ENCODE measurements at regions not wholly inside any gene's neighbourhood (a gene's known extent, or its start where the extent isn't known, plus 50 kb on each side); places are given as distances from the start of the nearest gene placed in this dataset.

DNA sequence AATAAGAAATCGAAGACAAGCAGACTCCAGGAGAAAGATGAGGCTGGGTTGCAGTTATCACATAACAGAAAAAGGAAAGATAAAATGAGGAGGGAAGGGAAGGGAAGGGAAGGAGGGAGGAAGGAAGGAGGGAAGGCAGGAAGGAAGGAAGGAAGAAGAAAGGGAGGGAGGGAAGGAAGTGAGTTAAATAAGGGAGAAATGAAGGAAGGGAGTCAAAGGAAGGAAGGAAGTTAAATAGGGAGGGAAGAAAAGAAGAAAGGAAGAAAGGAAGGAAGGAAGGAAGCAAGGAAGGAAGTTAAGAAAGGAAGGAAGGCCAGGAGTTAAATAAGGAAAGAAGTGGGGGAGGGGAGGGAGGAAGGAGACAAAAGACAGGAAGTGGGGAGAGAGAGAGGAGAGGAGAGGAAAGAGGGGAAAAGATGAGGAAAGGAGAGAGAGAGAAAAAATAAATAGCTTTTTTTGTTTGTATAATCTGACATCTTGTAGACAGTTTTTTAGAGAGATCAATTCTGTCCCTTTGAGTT lies 679.6 kb downstream of the HS3ST4 start:
- no peak for TF ChIP-seq CTCF (IDR thresholded peaks at IDR 0.05; ENCODE audit: unreplicated experiment)
- H3K27me3 Mint-ChIP-seq (ENCODE audit: unreplicated experiment): no peaks in the 10 kb centered on the region
- no peak for DNase-seq (ENCODE audit: low spot score)
- H3K4me1 Mint-ChIP-seq (ENCODE audit: unreplicated experiment): no peaks in the 10 kb centered on the region
- peaks cover 3% of the 10 kb centered on the region for H3K9me3 Mint-ChIP-seq (ENCODE audit: unreplicated experiment)
- no peak overlapping the region for H3K4me3 Mint-ChIP-seq (ENCODE audit: unreplicated experiment)
- H3K36me3 Mint-ChIP-seq (ENCODE audit: low read depth, unreplicated experiment): no peaks in the 10 kb centered on the region
- no peak overlapping the region for H3K27ac Mint-ChIP-seq (ENCODE audit: unreplicated experiment)

DNA sequence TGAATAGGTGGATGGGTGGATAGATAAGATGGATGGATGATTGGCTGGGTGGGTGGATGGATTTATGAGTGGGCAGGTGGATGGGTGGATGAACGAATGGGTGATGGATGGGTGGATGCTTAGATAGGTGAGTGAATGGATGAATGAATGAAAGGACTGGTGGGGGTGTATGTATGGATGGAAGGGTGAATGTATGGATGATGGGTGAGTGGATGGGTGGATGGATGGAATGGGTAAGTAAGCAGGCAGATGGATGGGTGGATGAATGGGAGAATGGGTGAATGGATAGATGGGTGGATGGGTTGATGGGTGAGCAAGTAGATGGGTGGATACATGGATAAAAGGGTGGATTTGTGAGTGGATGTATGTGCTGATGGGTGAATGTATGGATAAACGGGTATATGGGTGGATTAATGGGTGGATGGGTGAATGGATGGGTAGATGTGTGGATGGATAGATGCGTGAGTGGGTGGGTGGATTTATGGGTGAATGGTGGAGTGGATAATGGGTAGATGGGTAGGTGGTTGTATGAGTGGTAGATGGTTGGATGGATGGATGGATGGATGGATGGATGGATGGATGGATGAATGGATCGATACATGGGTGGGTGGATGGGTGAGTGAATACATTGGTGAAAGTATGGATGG lies 682.6 kb downstream of the HS3ST4 start:
- H3K4me3 Mint-ChIP-seq (ENCODE audit: unreplicated experiment): no peak overlapping the region

GRCh38 chr16:26382586-26382985 lies 684.1 kb upstream of the C16orf82 start:
- no peak overlapping the region for H3K4me3 Mint-ChIP-seq (ENCODE audit: unreplicated experiment)
- no peak for TF ChIP-seq CTCF (IDR thresholded peaks at IDR 0.05; ENCODE audit: unreplicated experiment)
- H3K27me3 Mint-ChIP-seq (ENCODE audit: unreplicated experiment): no peaks in the 10 kb centered on the region
- H3K4me1 Mint-ChIP-seq (ENCODE audit: unreplicated experiment): no peaks in the 10 kb centered on the region
- peaks cover 5% of the 10 kb centered on the region for H3K9me3 Mint-ChIP-seq (ENCODE audit: unreplicated experiment)
- DNase-seq (ENCODE audit: low spot score): no peak
- H3K36me3 Mint-ChIP-seq (ENCODE audit: low read depth, unreplicated experiment): peaks cover 3% of the 10 kb centered on the region
- H3K27ac Mint-ChIP-seq (ENCODE audit: unreplicated experiment): no peak overlapping the region

More for the DNA sequence above, 682.6 kb downstream of the HS3ST4 start:
- Mint-ChIP-seq H3K27me3 (ENCODE audit: unreplicated experiment) (no peaks in the 10 kb centered on the region), H3K27ac (ENCODE audit: unreplicated experiment) (no peak overlapping the region), H3K4me1 (ENCODE audit: unreplicated experiment) (no peaks in the 10 kb centered on the region), H3K9me3 (ENCODE audit: unreplicated experiment) (no peaks in the 10 kb centered on the region), H3K36me3 (ENCODE audit: low read depth, unreplicated experiment) (peaks cover 3% of the 10 kb centered on the region)
- TF ChIP-seq CTCF (IDR thresholded peaks at IDR 0.05; ENCODE audit: unreplicated experiment): no peak
- no peak for DNase-seq (ENCODE audit: low spot score)

DNA sequence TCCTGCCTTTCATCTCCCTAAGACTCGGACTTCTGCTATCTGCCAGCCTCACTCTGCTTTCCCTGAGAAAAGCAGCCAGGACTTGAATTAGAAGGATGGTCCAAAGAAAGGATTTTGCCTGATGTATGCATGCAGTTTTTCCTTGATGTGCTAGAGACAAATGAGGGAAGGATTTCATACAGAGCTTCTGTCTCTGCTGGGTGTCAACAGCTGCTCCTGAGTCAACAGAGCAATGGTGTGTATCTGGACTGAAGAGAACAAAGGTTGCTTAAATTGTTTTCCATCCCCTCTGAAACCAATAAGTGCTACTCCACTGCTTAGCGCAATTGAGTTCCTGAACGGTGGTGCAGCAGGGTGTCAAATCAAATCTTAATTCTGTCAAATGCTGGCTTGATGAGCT lies 680.6 kb upstream of the C16orf82 start:
- Mint-ChIP-seq H3K27ac (ENCODE audit: unreplicated experiment) (no peak overlapping the region), H3K36me3 (ENCODE audit: low read depth, unreplicated experiment) (no peaks in the 10 kb centered on the region), H3K27me3 (ENCODE audit: unreplicated experiment) (no peaks in the 10 kb centered on the region), H3K4me3 (ENCODE audit: unreplicated experiment) (no peak overlapping the region), H3K9me3 (ENCODE audit: unreplicated experiment) (peaks cover 5% of the 10 kb centered on the region), H3K4me1 (ENCODE audit: unreplicated experiment) (no peaks in the 10 kb centered on the region)
- DNase-seq (ENCODE audit: low spot score): no peak
- TF ChIP-seq CTCF (IDR thresholded peaks at IDR 0.05; ENCODE audit: unreplicated experiment): no peak

DNA sequence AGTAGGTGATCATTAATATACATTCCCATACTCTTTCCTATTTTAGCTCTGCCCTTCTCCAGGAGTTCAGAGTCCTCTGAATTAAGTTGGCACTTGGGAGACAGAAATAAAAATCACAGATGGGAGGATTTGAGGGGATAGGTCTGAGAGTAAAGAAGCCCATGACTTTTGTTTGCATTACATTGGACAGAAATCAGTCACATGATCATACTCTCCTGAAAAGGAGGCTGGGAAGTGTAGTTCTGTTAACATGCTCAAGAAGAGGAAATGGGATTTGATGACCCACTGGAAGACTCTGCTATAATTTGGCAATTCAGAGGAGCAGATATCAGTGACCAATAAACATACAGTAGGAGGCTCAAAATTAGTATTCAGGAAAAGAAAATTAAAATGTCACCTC lies 674.9 kb upstream of the C16orf82 start:
- no peaks in the 10 kb centered on the region for H3K27me3 Mint-ChIP-seq (ENCODE audit: unreplicated experiment)
- no peak overlapping the region for H3K4me3 Mint-ChIP-seq (ENCODE audit: unreplicated experiment)
- H3K9me3 Mint-ChIP-seq (ENCODE audit: unreplicated experiment): no peaks in the 10 kb centered on the region
- TF ChIP-seq CTCF (IDR thresholded peaks at IDR 0.05; ENCODE audit: unreplicated experiment): no peak
- no peak for DNase-seq (ENCODE audit: low spot score)
- H3K27ac Mint-ChIP-seq (ENCODE audit: unreplicated experiment): no peak overlapping the region
- H3K4me1 Mint-ChIP-seq (ENCODE audit: unreplicated experiment): no peaks in the 10 kb centered on the region
- no peaks in the 10 kb centered on the region for H3K36me3 Mint-ChIP-seq (ENCODE audit: low read depth, unreplicated experiment)

Data from endothelial cell (in vitro differentiated cells).